ENCODE measurements at regions not wholly inside any gene's neighbourhood (a gene's known extent, or its start where the extent isn't known, plus 50 kb on each side); places are given as distances from the start of the nearest gene placed in this dataset.

DNA sequence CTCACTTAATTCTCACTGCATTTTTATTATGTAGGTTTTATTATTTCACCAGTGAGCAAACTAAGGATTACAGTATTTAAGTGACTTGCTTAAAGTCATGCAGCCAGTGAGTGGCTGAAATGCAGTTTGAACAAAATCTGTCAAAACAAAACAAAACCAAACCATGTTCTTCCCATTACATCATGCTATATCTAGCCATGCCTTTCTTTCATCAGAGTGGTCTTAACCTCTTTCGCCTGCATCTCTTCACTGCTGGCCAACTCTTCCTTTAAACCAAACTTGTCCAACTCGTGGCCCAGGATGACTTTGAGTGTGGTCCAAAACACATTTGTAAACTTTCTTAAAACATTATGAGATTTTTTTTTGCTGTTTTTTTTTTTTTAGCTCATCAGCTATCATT, 223.2 kb downstream of the PCDH7 start:
- DNase-seq: no peak

GRCh38 chr4:30945586-30945985, 225.4 kb downstream of the PCDH7 start:
- no peak for DNase-seq

DNA sequence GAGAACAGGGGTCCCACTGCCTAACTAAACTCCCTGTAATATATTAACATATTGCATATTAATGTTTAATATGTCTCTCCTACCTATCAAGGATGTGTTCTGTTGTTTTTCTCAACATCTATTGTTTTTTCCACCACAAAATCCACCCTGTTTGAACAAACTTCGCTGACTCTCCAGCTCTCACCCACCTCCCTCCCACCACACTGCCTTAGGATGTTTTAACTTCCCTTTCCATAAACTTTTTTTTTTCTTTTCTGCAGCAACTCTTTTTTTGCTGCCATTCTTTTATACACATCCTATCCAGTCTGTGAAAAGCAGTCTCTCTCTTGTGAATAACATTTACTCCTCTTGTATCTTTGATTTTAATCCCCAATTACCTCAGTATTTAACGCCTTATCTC, 226.1 kb downstream of the PCDH7 start:
- no peak for DNase-seq

GRCh38 chr4:30948653-30949052, 228.5 kb downstream of the PCDH7 start:
- DNase-seq: no peak

DNA sequence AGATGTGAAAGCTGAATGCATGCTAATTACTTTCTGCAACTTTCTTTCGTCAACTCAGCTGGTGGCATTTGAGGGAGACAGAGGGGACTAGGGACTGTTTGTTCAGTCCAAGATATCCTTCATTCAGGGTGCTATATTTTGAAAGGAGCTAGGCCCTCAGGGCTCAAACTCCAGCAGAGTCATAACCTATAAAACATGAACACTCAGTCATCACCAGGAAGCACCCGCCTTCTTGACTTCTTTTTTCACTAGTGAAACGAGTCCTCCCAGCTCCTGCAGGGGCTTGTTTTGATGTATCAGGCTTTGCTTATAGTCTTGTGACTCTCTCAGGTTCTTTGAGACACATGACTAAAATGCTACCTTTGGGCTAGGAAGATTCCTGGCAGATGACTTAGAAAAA, 230.6 kb downstream of the PCDH7 start:
- DNase-seq: no peak

DNA sequence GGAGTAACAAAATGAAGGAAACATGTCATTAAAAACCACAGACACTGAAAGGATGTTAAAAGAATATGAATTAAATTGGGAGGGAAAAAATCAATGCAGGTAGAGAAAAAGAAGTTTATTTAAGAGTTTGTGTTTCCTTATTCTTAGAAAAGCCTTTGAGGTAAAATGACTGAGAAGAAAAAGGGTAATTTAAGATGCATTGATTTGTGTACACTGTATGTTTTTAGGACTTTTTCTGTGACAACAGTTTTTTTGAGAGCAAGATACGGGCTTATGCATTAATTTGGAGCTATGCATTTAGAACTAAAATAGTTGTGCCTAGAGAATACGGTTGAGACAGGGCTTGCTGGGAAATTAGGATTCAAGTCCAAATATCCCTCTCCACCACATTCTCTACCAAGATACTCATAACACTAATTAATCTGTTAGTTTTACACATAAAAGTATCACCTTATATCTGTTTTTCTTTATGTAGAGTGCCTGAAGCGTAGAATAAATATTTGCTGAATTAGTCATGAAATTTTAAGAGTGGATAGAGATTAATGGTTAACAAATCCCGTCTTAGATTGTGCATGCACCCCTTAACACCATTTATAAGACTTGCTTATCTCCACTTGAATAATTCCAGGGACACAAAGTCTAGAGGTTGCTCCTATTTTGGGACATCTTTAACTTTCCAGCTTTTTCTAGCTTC, 232.5 kb downstream of the PCDH7 start:
- no peak for DNase-seq

DNA sequence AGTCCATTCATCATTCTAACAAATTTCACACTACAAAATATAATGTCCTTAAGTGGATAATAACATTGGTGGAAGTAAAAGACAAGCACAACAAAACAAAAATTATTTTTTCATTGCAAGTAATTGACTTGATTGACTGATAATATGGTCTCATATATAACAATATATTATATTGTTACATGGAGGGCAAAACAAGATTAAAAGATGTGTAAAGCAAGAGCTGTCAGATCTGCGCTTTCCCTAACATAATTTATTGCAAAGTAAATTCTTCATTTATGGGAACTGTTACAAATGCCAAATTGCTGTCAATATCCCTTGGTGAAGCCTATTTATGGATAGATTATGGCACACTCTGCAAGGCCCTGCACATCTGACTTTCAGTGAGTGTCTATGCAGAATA, 233.6 kb downstream of the PCDH7 start:
- no peak for DNase-seq

DNA sequence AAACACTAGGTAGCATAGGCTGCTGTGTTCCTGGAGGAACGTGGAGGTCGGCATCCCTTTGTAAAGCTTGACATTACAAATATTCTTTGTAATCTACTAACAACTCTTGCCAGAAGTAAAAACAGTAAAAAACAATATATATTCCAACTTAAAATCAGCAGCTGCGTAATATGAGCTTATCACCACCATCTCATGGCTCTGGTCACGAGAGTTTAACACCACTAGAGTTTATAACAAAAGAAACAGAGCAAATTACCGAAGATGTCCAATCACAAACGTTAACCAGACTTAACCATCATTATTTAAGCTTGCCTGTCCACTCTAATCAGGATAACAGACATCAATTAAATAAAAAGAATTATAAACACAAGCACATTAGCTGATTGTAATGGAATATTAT, 236.7 kb downstream of the PCDH7 start:
- DNase-seq: no peak

DNA sequence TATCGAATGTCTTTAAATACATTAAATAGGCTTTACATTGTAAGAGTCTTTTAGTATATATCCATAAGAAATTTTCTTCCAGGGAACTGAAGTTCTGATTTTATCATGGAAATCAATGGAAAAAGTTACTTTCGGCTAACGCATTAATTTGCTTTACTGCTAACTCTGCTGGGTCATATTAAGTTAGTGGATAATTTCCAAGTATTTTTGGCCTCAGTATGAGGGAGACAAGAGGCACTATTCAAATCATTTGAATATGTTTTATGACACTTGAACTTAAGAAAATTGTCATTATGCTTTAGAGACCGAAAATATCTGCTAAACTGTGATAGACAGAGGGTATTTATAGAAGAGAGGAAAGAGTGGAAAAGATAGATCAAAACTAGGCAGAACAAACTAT, 237.5 kb downstream of the PCDH7 start:
- DNase-seq: no peak

GRCh38 chr4:30959781-30960485, 239.8 kb downstream of the PCDH7 start:
- DNase-seq: no peak

- DNase-seq: no peak
These were observed 242.8 kb downstream of the PCDH7 start for GRCh38 chr4:30962939-30963338.

DNA sequence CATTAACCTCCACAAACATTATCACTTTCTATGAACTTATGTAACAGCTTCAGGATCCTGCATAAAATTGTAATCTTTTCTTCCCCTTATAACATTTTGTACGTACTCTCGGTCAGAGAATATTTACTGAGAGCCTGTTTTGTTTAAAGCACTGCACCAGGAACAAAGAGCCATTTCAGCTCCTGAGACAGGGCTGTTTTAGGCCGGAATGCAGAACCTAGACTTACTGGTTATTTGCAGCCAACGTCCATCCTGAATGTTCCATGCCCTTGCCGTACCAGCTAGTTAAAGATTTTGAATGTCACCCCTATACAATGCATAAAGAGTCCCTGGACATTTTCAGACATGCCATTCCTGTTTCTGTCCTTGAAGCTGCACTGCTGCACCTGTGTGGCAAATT, 248.8 kb downstream of the PCDH7 start:
- no peak for DNase-seq

DNA sequence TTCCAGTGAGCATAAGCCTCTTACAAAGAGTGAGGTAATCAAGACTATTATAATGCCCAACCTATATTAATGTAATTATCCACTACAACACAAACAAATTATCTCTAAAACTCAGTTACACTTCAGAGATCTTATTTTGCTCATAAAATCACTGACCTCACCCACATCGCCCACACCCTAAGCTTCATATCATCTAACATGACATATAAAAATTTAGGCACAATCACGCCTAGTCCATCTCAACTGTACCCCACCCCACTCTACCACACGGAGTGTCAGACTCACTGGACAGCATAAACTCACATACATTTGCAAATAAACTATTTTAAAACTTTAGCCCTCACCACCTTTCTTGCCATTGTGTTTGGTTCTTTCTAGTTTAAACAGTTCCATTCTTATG, 252.4 kb downstream of the PCDH7 start:
- DNase-seq: no peak

DNA sequence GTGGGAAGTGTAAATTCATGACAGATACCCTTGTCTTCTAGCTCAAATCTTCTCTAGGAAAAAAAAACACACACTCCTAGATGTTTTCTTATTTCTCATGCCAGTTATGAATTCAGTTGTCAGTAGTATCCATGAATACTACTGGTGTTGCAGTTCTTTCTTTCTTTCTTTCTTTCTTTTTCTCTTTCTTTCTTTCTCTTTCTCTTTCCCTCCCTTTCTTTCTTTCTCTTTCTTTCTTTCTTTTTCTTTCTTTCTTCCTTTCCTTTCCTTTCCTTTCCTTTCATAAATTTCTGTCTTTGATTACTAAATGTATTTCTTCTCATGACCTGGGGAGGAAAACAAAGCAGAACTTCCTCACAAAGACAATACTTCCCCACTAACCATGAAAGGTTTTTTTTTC, 253.8 kb downstream of the PCDH7 start:
- DNase-seq: no peak

- DNase-seq: no peak
These were observed 259.2 kb downstream of the PCDH7 start for GRCh38 chr4:30979402-30979801.

DNA sequence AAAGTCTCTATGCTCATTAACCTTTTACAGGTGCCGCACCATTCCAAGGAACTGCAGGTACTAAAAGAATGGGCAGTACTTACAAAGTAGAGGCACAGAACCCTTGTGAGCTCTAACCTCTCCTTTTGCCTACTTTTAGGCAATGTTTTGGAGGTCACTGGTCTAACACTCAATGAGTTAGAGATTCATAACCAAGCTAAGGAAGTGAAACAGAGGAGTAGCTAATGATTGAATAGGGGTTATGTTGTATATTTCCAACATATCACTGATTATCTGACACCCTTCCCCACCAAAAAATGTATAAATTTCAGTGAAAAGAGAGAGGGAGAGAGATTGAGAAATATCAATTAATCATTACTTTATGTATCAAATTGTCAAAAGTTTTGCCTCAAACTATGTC, 269.3 kb downstream of the PCDH7 start:
- DNase-seq: no peak

DNA sequence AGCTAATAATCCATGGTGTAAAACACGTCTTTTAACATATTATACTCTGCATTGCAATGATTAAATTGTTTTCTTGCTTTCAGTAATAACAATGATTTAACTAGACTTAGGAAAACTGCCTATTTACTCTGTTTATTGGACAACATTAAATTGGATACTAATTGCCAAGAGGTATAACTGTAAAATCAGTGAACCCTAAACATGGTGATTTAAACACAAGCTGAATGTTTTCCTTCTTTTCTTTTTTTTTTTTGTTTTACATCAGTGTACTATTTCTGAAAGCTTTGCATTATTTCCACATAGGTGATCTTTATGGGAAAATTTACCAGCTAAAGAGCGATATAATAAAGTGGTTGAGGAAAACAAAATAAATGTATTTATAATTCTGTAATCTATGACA, 276.7 kb downstream of the PCDH7 start:
- DNase-seq: no peak

DNA sequence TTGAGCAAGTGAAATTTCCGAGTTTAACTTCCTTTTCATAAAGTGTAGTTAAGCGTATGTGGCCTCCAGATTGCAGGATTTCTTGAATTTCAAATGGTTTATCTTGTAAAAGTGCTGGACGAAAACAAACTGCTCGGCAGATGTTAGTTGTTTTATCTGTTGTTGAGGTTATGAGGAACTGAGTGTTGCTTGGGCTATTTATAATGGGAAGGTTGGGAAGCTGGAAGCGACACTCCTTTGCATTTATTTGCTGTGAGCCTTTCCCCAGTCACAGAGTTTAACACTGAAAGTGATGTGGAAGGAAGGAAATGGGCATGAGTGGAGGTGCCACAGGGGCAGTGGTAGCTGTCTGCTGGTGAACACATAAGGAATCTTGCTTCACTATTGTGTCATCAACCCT, 284.9 kb downstream of the PCDH7 start:
- DNase-seq: no peak

GRCh38 chr4:31007858-31008257, 287.7 kb downstream of the PCDH7 start:
- no peak for DNase-seq

DNA sequence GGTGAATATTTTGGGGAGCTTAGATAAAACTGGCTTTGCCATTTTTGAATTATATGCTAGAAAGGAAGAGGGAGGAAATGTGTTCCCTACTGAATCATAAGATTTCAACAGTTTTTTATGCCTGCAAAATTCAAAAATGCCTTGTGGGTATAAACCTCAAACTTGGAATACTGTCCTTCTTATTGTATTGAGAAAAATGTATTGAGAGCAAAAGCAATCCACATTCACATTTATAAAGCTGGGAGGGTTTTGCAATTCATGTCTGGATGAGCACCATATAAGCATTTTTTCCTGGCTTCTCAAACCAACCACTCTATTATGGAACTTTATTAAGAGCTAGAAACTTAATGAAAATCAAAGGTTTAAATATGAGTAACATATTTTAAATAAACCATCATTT, 289.8 kb downstream of the PCDH7 start:
- DNase-seq: no peak

DNA sequence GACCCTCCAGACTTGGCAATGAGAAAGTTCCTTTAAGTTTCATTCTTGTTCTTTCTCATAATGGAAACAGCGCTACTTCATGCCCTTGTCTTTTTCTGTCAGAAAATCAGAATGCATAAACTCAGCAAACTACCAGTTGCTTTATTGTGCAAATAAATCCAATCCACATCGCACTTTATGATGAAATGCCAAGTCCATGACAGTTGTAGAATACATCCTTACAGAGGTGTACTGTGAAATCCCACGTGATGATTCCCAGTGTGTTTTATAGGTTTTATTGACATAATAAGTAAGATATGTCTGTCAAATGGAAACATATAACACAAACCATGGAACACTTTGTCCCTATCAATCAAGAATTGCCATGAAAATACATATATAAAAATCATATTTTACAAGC, 295.0 kb downstream of the PCDH7 start:
- DNase-seq: no peak

- DNase-seq: no peak
These were observed 296.3 kb downstream of the PCDH7 start for GRCh38 chr4:31016322-31017061.

- no peak for DNase-seq
These were observed 300.2 kb downstream of the PCDH7 start for GRCh38 chr4:31020363-31020762.

DNA sequence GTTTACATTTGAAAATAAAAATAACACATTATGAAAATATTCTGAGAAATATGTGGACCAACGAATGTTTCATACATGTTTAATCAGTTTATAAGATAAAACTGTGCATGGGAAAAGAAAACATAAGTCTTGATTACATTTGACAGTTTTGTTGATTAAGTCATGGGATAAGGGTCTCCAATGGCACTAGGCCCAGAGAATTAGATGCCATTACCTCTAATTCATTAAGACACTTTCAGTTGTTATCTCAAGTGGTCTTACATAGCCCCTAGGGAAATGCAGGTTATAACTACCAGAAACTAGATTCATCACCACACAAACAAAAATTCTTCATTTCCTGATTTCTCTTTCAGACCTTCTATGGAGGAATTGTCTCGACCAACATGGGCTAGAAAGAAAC, 300.8 kb downstream of the PCDH7 start:
- DNase-seq: no peak

Data from NCI-H1048 (cell line).